Astrocyte (in vitro differentiated cells and primary cell): ENCODE measurements at regions not wholly inside any gene's neighbourhood (a gene's known extent, or its start where the extent isn't known, plus 50 kb on each side); places are given as distances from the start of the nearest gene placed in this dataset.

Source experiments
- CTCF ChIP-seq: IDR thresholded peaks from 2 replicates; pipeline ENCODE4 v1.5.1; 2011; ENCODE audit warnings: low read depth, mild to moderate bottlenecking, inconsistent platforms, low read length, moderate library complexity; ENCODE audit not compliant: insufficient read depth
- EZH2 ChIP-seq: IDR thresholded peaks from 2 replicates; pipeline ENCODE4 v1.6.1; 2012; ENCODE audit warnings: mild to moderate bottlenecking, low read length, inconsistent platforms; ENCODE audit not compliant: insufficient read depth

GRCh38 chr13:100854006-100854405 lies 179.4 kb upstream of the TMTC4 start:
- TF ChIP-seq CTCF (no peak), EZH2 (no peak)
